Neural progenitor cell (in vitro differentiated cells): ENCODE measurements at regions not wholly inside any gene's neighbourhood (a gene's known extent, or its start where the extent isn't known, plus 50 kb on each side); places are given as distances from the start of the nearest gene placed in this dataset.

Experiments
- DNase-seq: peaks from one replicate; pipeline ENCODE4 v3.0.0-alpha.2; 2016; ENCODE audit warnings: low spot score
- H2AFZ ChIP-seq: fragments of 200-600 bp; sonication (generic); replicated peaks from 2 replicates; pipeline ENCODE4 v1.6.1; 2016; ENCODE audit warnings: antibody characterized with exemption
- H3F3A ChIP-seq: fragments of 200-600 bp; sonication (generic); 2 replicates; pipeline ENCODE4 v1.6.1; 2016; ENCODE audit warnings: antibody characterized with exemption, low read depth
- H3K27ac ChIP-seq: fragments of 200-600 bp; sonication (generic); 2 replicates; pipeline ENCODE4 v1.5.1; 2016; ENCODE audit warnings: mild to moderate bottlenecking
- H3K27me3 ChIP-seq: fragments of 200-600 bp; sonication (generic); 2 replicates; pipeline ENCODE4 v1.6.1; 2016; ENCODE audit warnings: mild to moderate bottlenecking, moderate library complexity
- H3K36me3 ChIP-seq: fragments of 200-600 bp; sonication (generic); 2 replicates; pipeline ENCODE4 v1.5.1; 2016
- H3K4me1 ChIP-seq: fragments of 200-600 bp; sonication (generic); 2 replicates; pipeline ENCODE4 v1.6.1; 2016; ENCODE audit warnings: mixed run types
- H3K4me2 ChIP-seq: fragments of 200-600 bp; sonication (generic); 2 replicates; pipeline ENCODE4 v1.6.1; 2016
- H3K4me3 ChIP-seq: fragments of 200-600 bp; sonication (generic); 2 replicates; pipeline ENCODE4 v1.5.1; 2016
- H3K79me2 ChIP-seq: fragments of 200-600 bp; sonication (generic); 2 replicates; pipeline ENCODE4 v1.6.1; 2016; ENCODE audit warnings: low read depth
- H3K9ac ChIP-seq: fragments of 200-600 bp; sonication (generic); 2 replicates; pipeline ENCODE4 v1.6.1; 2016
- H3K9me3 ChIP-seq: fragments of 200-600 bp; sonication (generic); 2 replicates; pipeline ENCODE4 v1.5.1; 2016; ENCODE audit warnings: low read depth
- H4K20me1 ChIP-seq: fragments of 200-600 bp; sonication (generic); 2 replicates; pipeline ENCODE4 v1.6.1; 2016; ENCODE audit warnings: low read depth
- H3K27ac Mint-ChIP-seq: 3 replicates; pipeline ENCODE4 v1.8.0; 2021; ENCODE audit warnings: mixed read lengths
- H3K27me3 Mint-ChIP-seq: 2 replicates; pipeline ENCODE4 v1.8.0; 2022; ENCODE audit warnings: low read depth, mild to moderate bottlenecking, inconsistent platforms, moderate library complexity, mixed read lengths; ENCODE audit not compliant: insufficient read depth
- H3K36me3 Mint-ChIP-seq: 3 replicates; pipeline ENCODE4 v1.8.0; 2021; ENCODE audit warnings: mixed read lengths
- H3K4me1 Mint-ChIP-seq: 3 replicates; pipeline ENCODE4 v1.8.0; 2021; ENCODE audit warnings: mixed read lengths
- H3K4me3 Mint-ChIP-seq: 3 replicates; pipeline ENCODE4 v1.8.0; 2021; ENCODE audit warnings: mild to moderate bottlenecking, moderate library complexity, mixed read lengths
- H3K9me3 Mint-ChIP-seq: 3 replicates; pipeline ENCODE4 v1.8.0; 2020; ENCODE audit warnings: mixed read lengths
- CTCF ChIP-seq: fragments of 200-600 bp; sonication (generic); IDR thresholded peaks from 2 replicates; pipeline ENCODE4 v1.5.1; 2017; ENCODE audit warnings: antibody characterized with exemption, mild to moderate bottlenecking
- EZH2 ChIP-seq: fragments of 200-600 bp; sonication (generic); IDR thresholded peaks from 2 replicates; pipeline ENCODE4 v1.6.1; 2017; ENCODE audit warnings: antibody characterized with exemption, mild to moderate bottlenecking, moderate library complexity
- EZH2phosphoT487 ChIP-seq: fragments of 200-600 bp; sonication (generic); IDR thresholded peaks from 2 replicates; pipeline ENCODE4 v1.6.1; 2017; ENCODE audit warnings: antibody characterized with exemption

GRCh38 chr6:2611092-2611491 is 139.6 kb downstream of the MYLK4 start:
- peaks cover 7% of the 10 kb centered on the region for H3K27me3 Mint-ChIP-seq
- H3K4me3 Mint-ChIP-seq = no peak overlapping the region
- Histone ChIP-seq H3K27me3 (no peaks in the 10 kb centered on the region), H4K20me1 (no peaks in the 10 kb centered on the region), H3K36me3 (no peaks in the 10 kb centered on the region), H3K79me2 (no peaks in the 10 kb centered on the region), H3K9ac (no peak overlapping the region), H3K4me1 (no peaks in the 10 kb centered on the region), H3K27ac (no peak overlapping the region), H3K9me3 (no peaks in the 10 kb centered on the region), H3K4me3 (no peak overlapping the region), H3K4me2 (no peak overlapping the region), H3F3A (no peaks in the 10 kb centered on the region), H2AFZ (no peak overlapping the region)
- H3K36me3 Mint-ChIP-seq = no peaks in the 10 kb centered on the region
- no peak for DNase-seq
- no peak for TF ChIP-seq CTCF
- TF ChIP-seq EZH2phosphoT487 = no peak
- TF ChIP-seq EZH2 = no peak
- H3K27ac Mint-ChIP-seq = no peak overlapping the region
- H3K9me3 Mint-ChIP-seq = peaks cover 4% of the 10 kb centered on the region
- no peaks in the 10 kb centered on the region for H3K4me1 Mint-ChIP-seq

GRCh38 chr6:2608503-2608902 is 142.2 kb downstream of the MYLK4 start:
- no peaks in the 10 kb centered on the region for H3K9me3 ChIP-seq
- Mint-ChIP-seq H3K27ac (no peak overlapping the region), H3K9me3 (no peaks in the 10 kb centered on the region), H3K4me3 (no peak overlapping the region), H3K27me3 (peaks cover 7% of the 10 kb centered on the region), H3K36me3 (no peaks in the 10 kb centered on the region), H3K4me1 (no peaks in the 10 kb centered on the region)
- no peaks in the 10 kb centered on the region for H3K36me3 ChIP-seq
- TF ChIP-seq CTCF (no peak), EZH2 (no peak), EZH2phosphoT487 (no peak)
- no peak overlapping the region for H3K9ac ChIP-seq
- H3K27me3 ChIP-seq = no peaks in the 10 kb centered on the region
- H3K79me2 ChIP-seq = no peaks in the 10 kb centered on the region
- H3F3A ChIP-seq = no peaks in the 10 kb centered on the region
- H2AFZ ChIP-seq = no peak overlapping the region
- H3K27ac ChIP-seq = no peak overlapping the region
- no peaks in the 10 kb centered on the region for H3K4me1 ChIP-seq
- no peak overlapping the region for H3K4me3 ChIP-seq
- no peaks in the 10 kb centered on the region for H4K20me1 ChIP-seq
- DNase-seq = no peak
- H3K4me2 ChIP-seq = no peak overlapping the region

- Mint-ChIP-seq H3K36me3 (no peaks in the 10 kb centered on the region), H3K4me1 (no peaks in the 10 kb centered on the region), H3K4me3 (no peak overlapping the region), H3K27me3 (no peaks in the 10 kb centered on the region), H3K9me3 (no peaks in the 10 kb centered on the region), H3K27ac (no peak overlapping the region)
- H3K36me3 ChIP-seq = no peaks in the 10 kb centered on the region
- H3K27ac ChIP-seq = no peak overlapping the region
- H3K9ac ChIP-seq = no peak overlapping the region
- H3K79me2 ChIP-seq = no peaks in the 10 kb centered on the region
- no peaks in the 10 kb centered on the region for H4K20me1 ChIP-seq
- H3K27me3 ChIP-seq = no peaks in the 10 kb centered on the region
- no peak for DNase-seq
- no peaks in the 10 kb centered on the region for H3F3A ChIP-seq
- H2AFZ ChIP-seq = no peak overlapping the region
- TF ChIP-seq CTCF (no peak), EZH2 (no peak), EZH2phosphoT487 (no peak)
- H3K4me3 ChIP-seq = no peak overlapping the region
- no peaks in the 10 kb centered on the region for H3K9me3 ChIP-seq
- no peaks in the 10 kb centered on the region for H3K4me1 ChIP-seq
- H3K4me2 ChIP-seq = no peak overlapping the region
Observed at GRCh38 chr6:2600363-2600762, 150.4 kb downstream of the MYLK4 start.

GRCh38 chr6:2599817-2600216 is 150.9 kb downstream of the MYLK4 start:
- Mint-ChIP-seq H3K36me3 (no peaks in the 10 kb centered on the region), H3K4me1 (peaks cover 3% of the 10 kb centered on the region), H3K4me3 (no peak overlapping the region), H3K9me3 (no peaks in the 10 kb centered on the region), H3K27ac (no peak overlapping the region), H3K27me3 (no peaks in the 10 kb centered on the region)
- Histone ChIP-seq H3K27ac (no peak overlapping the region), H3K27me3 (no peaks in the 10 kb centered on the region), H3K4me2 (no peak overlapping the region), H3K9me3 (no peaks in the 10 kb centered on the region), H3F3A (no peaks in the 10 kb centered on the region), H3K9ac (no peak overlapping the region), H3K4me3 (no peak overlapping the region), H4K20me1 (no peaks in the 10 kb centered on the region), H3K36me3 (no peaks in the 10 kb centered on the region), H3K4me1 (no peaks in the 10 kb centered on the region), H2AFZ (no peak overlapping the region), H3K79me2 (no peaks in the 10 kb centered on the region)
- no peak for DNase-seq
- no peak for TF ChIP-seq CTCF
- no peak for TF ChIP-seq EZH2phosphoT487
- no peak for TF ChIP-seq EZH2
